Nephron (organoid): ENCODE measurements at regions not wholly inside any gene's neighbourhood (a gene's known extent, or its start where the extent isn't known, plus 50 kb on each side); places are given as distances from the start of the nearest gene placed in this dataset.
"Not testable (repeated sequence)": the region's sequence is repeated elsewhere in the genome, so short reads cannot be mapped to it uniquely, and the experiment has no call there.

Source experiments
- H3K27ac Mint-ChIP-seq, 3 experiments: 2 replicates each; pipeline ENCODE4 v1.8.0; 2020; ENCODE audit warnings: mixed read lengths in 3 of 3, mild to moderate bottlenecking in 2 of 3, moderate library complexity in 1 of 3
- H3K27me3 Mint-ChIP-seq: 2 replicates; pipeline ENCODE4 v1.8.0; 2021; ENCODE audit warnings: low read depth, mild to moderate bottlenecking, moderate library complexity, mixed read lengths
- H3K36me3 Mint-ChIP-seq: 2 replicates; pipeline ENCODE4 v1.8.0; 2020; ENCODE audit warnings: low read depth, mixed read lengths
- H3K4me1 Mint-ChIP-seq: 2 replicates; pipeline ENCODE4 v1.8.0; 2020; ENCODE audit warnings: mixed read lengths
- H3K4me3 Mint-ChIP-seq, 3 experiments: 2 replicates each; pipeline ENCODE4 v1.8.0; 2020; ENCODE audit warnings: mild to moderate bottlenecking in 3 of 3, mixed read lengths in 3 of 3, moderate library complexity in 2 of 3
- H3K9me3 Mint-ChIP-seq: 2 replicates; pipeline ENCODE4 v1.8.0; 2020; ENCODE audit warnings: mixed read lengths
- TF ChIP-seq, protein P1 (sequence below), 3 experiments: fragments of 200-600 bp; sonication (generic); IDR thresholded peaks; one replicate each; pipeline ENCODE4 v1.5.0; 2021; ENCODE audit warnings: antibody characterized with exemption in 3 of 3; ENCODE audit not compliant: unreplicated experiment in 3 of 3

DNA sequence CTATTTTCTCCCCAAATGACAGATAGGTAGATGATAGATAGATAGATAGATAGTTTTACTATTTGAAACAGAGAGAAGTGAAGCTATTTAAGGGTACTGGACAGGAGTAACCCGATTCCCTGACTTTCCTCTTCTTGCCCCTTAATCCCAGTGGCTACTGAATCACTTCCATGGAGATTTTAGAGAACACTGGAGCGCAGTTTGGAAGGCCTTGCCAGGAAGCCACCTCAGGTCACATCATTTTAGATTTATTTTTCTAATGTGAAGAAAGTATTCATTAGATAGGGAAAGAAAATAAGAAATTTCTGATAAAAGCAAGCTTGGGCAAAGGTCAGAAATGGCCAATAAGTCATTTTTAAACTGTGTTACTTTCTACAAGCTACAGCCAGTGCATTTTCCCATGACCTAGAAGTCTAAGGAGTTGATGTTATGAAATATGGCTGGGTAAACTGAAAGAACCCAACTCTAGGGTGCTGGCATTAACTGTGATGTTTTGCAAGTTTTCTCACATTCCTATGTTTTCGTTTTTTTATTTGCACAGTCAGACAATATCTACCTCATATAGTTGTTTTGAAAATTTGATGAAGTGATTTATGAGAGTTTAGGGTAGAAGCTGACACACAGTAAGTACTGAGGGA, 544.7 kb upstream of the PTGER4 start:
- TF ChIP-seq, protein P1, sequence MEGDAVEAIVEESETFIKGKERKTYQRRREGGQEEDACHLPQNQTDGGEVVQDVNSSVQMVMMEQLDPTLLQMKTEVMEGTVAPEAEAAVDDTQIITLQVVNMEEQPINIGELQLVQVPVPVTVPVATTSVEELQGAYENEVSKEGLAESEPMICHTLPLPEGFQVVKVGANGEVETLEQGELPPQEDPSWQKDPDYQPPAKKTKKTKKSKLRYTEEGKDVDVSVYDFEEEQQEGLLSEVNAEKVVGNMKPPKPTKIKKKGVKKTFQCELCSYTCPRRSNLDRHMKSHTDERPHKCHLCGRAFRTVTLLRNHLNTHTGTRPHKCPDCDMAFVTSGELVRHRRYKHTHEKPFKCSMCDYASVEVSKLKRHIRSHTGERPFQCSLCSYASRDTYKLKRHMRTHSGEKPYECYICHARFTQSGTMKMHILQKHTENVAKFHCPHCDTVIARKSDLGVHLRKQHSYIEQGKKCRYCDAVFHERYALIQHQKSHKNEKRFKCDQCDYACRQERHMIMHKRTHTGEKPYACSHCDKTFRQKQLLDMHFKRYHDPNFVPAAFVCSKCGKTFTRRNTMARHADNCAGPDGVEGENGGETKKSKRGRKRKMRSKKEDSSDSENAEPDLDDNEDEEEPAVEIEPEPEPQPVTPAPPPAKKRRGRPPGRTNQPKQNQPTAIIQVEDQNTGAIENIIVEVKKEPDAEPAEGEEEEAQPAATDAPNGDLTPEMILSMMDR (IDR thresholded peaks at IDR 0.05; ENCODE audit: unreplicated experiment in 3 of 3): no peak
- Mint-ChIP-seq H3K4me1 (peaks cover 6% of the 10 kb centered on the region), H3K9me3 (peaks cover 2% of the 10 kb centered on the region), H3K27ac (peak overlapping the region in 1 of 3 experiments; percentile 57), H3K27me3 (no peaks in the 10 kb centered on the region), H3K36me3 (no peaks in the 10 kb centered on the region), H3K4me3 (no peak overlapping the region)

DNA sequence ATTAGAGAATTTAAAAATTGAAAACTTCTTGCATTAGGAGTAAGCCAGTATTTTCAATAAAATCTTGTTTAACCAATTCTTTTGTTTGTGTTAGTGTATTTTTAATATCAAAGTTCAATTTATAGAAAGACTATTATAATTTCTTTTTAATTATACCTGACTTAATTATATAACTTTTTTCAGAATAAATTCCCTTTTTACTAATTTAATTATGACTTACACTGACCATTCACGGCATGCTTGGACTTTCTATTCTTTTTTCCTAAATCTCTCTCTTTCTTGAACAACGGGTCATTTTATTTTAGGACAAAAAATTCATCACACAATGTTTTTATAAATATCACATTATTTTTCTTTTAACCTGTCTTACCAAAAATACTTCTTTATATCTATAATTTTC, 555.3 kb upstream of the PTGER4 start:
- Mint-ChIP-seq H3K36me3 (no peaks in the 10 kb centered on the region), H3K4me1 (no peaks in the 10 kb centered on the region), H3K27me3 (no peaks in the 10 kb centered on the region), H3K27ac (no peak overlapping the region), H3K4me3 (no peak overlapping the region), H3K9me3 (peaks cover 63% of the 10 kb centered on the region)
- TF ChIP-seq, protein P1 (IDR thresholded peaks at IDR 0.05; ENCODE audit: unreplicated experiment in 3 of 3): no peak

DNA sequence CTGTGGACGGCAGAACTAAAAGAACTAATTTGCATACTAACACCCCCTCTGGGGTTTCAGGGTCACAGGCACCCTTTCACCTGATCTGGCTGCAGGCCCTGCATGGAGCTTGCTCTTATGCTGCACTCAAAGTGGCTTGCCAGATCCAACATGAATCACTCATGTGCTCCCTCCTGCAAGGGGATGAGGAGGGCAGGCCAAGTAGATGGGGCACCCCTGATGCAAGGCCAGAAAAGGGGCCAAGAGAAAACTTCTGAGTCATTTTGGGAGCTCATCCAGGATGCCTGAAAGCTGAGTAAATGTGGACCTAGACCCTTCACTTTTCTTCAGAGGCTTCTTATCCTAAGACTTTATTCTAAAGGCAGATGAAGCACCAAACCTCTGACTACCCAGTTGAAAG, 558.5 kb upstream of the PTGER4 start:
- Mint-ChIP-seq H3K4me3 (no peak overlapping the region), H3K4me1 (no peaks in the 10 kb centered on the region), H3K36me3 (no peaks in the 10 kb centered on the region), H3K9me3 (peaks cover 42% of the 10 kb centered on the region), H3K27ac (no peak overlapping the region), H3K27me3 (no peaks in the 10 kb centered on the region)
- TF ChIP-seq, protein P1 (IDR thresholded peaks at IDR 0.05; ENCODE audit: unreplicated experiment in 3 of 3): no peak

DNA sequence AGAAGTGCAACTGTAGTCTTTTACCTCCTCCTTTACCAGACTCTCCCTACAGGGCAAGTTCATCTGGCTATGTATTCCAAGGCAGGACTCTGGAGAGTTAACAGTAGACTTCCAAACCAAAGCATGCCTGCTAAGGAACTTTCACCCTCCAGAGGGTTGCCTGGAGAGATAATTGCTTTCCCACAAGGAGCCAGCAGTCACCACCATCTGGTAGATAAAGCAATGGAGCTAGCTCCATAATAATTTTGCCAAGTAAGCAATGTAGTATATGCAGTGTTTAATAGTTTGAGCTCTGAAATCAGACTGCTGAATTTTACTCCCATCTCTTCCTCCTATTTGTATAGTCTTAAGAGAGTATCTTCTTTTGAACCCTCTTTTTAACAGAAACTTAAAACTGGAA, 566.8 kb upstream of the PTGER4 start:
- H3K36me3 Mint-ChIP-seq: no peaks in the 10 kb centered on the region
- TF ChIP-seq, protein P1 (IDR thresholded peaks at IDR 0.05; ENCODE audit: unreplicated experiment in 3 of 3): no peak
- peaks cover 9% of the 10 kb centered on the region for H3K27me3 Mint-ChIP-seq
- peaks cover 11% of the 10 kb centered on the region for H3K9me3 Mint-ChIP-seq
- no peak overlapping the region for H3K4me3 Mint-ChIP-seq
- no peak overlapping the region for H3K27ac Mint-ChIP-seq
- H3K4me1 Mint-ChIP-seq: peaks cover 22% of the 10 kb centered on the region

DNA sequence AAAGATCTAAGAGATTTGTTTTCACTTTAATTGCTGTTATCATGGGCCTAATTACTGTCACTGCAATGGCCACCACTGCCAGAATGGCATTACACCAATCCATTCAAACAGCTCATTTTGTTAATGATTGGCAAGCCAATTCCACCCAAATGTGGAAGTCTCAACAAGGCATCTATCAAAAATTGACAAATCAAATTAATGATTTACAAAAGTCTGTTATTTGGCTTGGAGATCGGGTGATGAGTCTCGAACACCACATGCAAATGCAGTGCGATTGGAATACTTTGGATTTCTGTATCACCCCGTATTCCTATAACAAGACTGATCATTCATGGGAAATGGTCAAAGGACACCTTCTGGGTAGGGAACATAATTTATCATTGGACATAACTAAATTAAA, 568.7 kb upstream of the PTGER4 start:
- not testable (repeated sequence) for H3K27me3 Mint-ChIP-seq, H3K4me3 Mint-ChIP-seq, H3K9me3 Mint-ChIP-seq, H3K36me3 Mint-ChIP-seq, H3K27ac Mint-ChIP-seq
- H3K4me1 Mint-ChIP-seq: peaks cover 31% of the 10 kb centered on the region

DNA sequence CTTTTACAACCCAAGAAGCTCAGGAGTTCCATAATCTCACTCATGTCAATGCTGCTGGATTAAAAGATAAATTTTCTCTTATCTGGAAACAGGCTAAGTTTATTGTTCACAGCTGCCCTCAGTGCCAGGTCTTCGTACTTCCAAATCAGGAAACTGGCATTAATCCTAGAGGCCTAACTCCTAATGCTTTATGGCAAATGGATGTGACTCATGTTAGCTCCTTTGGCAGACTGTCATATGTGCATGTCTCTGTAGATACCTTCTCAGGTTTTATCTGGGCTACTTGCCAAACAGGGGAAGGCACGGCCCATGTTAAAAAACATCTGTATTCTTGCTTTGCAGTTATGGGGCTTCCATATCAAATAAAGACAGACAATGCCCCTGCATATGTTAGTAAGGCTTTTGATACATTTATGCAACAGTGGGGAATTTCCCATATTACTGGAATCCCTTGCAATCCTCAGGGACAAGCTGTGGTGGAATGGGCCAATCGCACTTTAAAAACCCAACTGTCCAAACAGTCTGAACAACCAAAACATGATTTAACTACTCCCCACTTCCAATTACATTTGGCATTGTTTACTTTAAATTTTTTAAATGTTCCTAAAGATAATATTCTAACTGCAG, 570.8 kb upstream of the PTGER4 start:
- not testable (repeated sequence) for H3K27me3 Mint-ChIP-seq, H3K4me3 Mint-ChIP-seq, H3K36me3 Mint-ChIP-seq
- H3K4me1 Mint-ChIP-seq: peaks cover 31% of the 10 kb centered on the region
- peak overlapping the region in 1 of 3 experiments; percentile 59 for H3K27ac Mint-ChIP-seq
- peaks cover 16% of the 10 kb centered on the region for H3K9me3 Mint-ChIP-seq

DNA sequence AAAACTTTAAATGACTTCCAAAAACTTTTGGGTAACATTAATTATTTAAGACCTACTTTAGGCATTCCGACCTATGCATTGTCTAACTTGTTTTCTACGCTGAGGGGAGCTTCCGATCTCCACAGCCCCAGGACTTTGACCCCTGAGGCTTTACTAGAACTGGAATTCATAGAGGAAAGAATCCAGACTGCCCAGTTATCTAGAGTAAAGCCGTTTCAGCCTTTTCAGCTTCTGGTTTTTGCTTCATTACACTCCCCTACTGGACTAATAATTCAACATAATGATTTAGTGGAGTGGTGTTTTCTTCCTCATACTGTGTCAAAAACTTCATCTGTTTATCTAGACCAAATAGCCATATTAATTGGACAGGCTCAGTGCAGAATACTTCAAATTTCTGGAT, 571.9 kb upstream of the PTGER4 start:
- peak overlapping the region in 1 of 3 experiments; percentile 7 for H3K27ac Mint-ChIP-seq
- H3K4me3 Mint-ChIP-seq, H3K27me3 Mint-ChIP-seq, H3K36me3 Mint-ChIP-seq: not testable (repeated sequence)
- peaks cover 22% of the 10 kb centered on the region for H3K9me3 Mint-ChIP-seq
- H3K4me1 Mint-ChIP-seq: peaks cover 31% of the 10 kb centered on the region
